HepG2 (cell line): ENCODE measurements at regions not wholly inside any gene's neighbourhood (a gene's known extent, or its start where the extent isn't known, plus 50 kb on each side); places are given as distances from the start of the nearest gene placed in this dataset.

ENCODE experiments used
- ATAC-seq: fragments of 200-7000 bp; cut with Tn5 transposase; 3 replicates; pipeline ENCODE4 v1.9.1; 2020; ENCODE audit warnings: mild to moderate bottlenecking, moderate library complexity
- BruUV-seq: library from RNA; stranded (reverse); fragments of 400-500 nt; replicated peaks from 2 replicates; lab custom pipeline; 2021; lab: Mats Ljungman, UMichigan
- CTCF ChIA-PET: fragments of 300-600 bp; formaldehyde crosslinking; extraction: SDS; loops from one replicate; lab custom pipeline; 2021; ENCODE audit warnings: low total read pairs, inconsistent platforms, low intra/inter-chr PET ratio; lab: Yijun Ruan, JAX
- POLR2A ChIA-PET: fragments of 350-600 bp; sonication (Branson Sonifier 250); formaldehyde crosslinking; loops from one replicate; lab custom pipeline; 2020; ENCODE audit warnings: antibody characterized with exemption, inconsistent platforms; lab: Yijun Ruan, JAX
- DNase-seq: peaks from one replicate; pipeline ENCODE4 v3.0.0-alpha.2; 2015; ENCODE audit warnings: low spot score
- FAIRE-seq: peaks from 3 replicates; lab custom pipeline; 2011; peaks lifted over from hg19 to GRCh38; lab: Jason Lieb, UNC
- H2AFZ ChIP-seq: one replicate; pipeline ENCODE4 v1.6.1; 2011; ENCODE audit warnings: low read length, inconsistent platforms
- H3K27ac ChIP-seq: fragments of 300-600 bp; 3 replicates; pipeline ENCODE4 v1.8.0; 2011; ENCODE audit warnings: mixed run types, mild to moderate bottlenecking, mixed read lengths, low read length, inconsistent platforms; ENCODE audit not compliant: insufficient read depth; ENCODE audit errors: extremely low read length
- H3K27me3 ChIP-seq, 2 experiments: fragments of 200-600 bp in 1 of 2; 2 replicates in 1 of 2; 3 replicates in 1 of 2; pipeline versions ENCODE4 v1.6.0 to v1.8.0; 2011; ENCODE audit warnings: low read length in 2 of 2, mild to moderate bottlenecking in 2 of 2, moderate library complexity in 2 of 2, inconsistent platforms in 1 of 2; ENCODE audit not compliant: insufficient read depth in 2 of 2, control insufficient read depth in 1 of 2
- H3K36me3 ChIP-seq, 2 experiments: fragments of 200-600 bp in 1 of 2; replicated peaks in 1 of 2; 2 replicates in 1 of 2; 3 replicates in 1 of 2; pipeline versions ENCODE4 v1.5.1 to v1.8.0; 2011; ENCODE audit warnings: low read length in 2 of 2, inconsistent platforms in 1 of 2; ENCODE audit not compliant: insufficient read depth in 2 of 2, control insufficient read depth in 1 of 2
- H3K4me1 ChIP-seq: 2 replicates; pipeline ENCODE4 v1.5.1; 2012; ENCODE audit warnings: low read length, inconsistent platforms; ENCODE audit not compliant: insufficient read depth
- H3K4me2 ChIP-seq: 2 replicates; pipeline ENCODE4 v1.6.0; 2011; ENCODE audit warnings: low read depth, low read length, inconsistent platforms
- H3K4me3 ChIP-seq, 3 experiments: fragments of 200-600 bp in 1 of 3; sonication (generic), shearing (Covaris generic) in 1 of 3; replicated peaks in 1 of 3; 2 replicates each; pipeline ENCODE4 v1.5.1; 2011 to 2016; ENCODE audit warnings: low read length in 3 of 3, inconsistent platforms in 2 of 3, low read depth in 2 of 3, mild to moderate bottlenecking in 2 of 3, control low read depth in 1 of 3, mixed read lengths in 1 of 3; ENCODE audit not compliant: insufficient read depth in 1 of 3
- H3K79me2 ChIP-seq: one replicate; pipeline ENCODE4 v1.6.1; 2011; ENCODE audit warnings: low read length, inconsistent platforms; ENCODE audit not compliant: insufficient read depth
- H3K9ac ChIP-seq: 2 replicates; pipeline ENCODE4 v1.6.0; 2011; ENCODE audit warnings: mild to moderate bottlenecking, low read depth, low read length, inconsistent platforms; ENCODE audit not compliant: insufficient read depth
- H3K9me3 ChIP-seq: 2 replicates; pipeline ENCODE4 v1.5.1; 2012; ENCODE audit warnings: mild to moderate bottlenecking, low read length
- H4K20me1 ChIP-seq: 2 replicates; pipeline ENCODE4 v1.6.0; 2011; ENCODE audit warnings: inconsistent platforms, mild to moderate bottlenecking, low read length, moderate library complexity; ENCODE audit not compliant: insufficient read depth
- AGO2 ChIP-seq: fragments of 200-400 bp; formaldehyde crosslinking; optimal IDR thresholded peaks from 2 replicates; pipeline ENCODE3; 2017; ENCODE audit warnings: mild to moderate bottlenecking, low read depth, low read length, moderate library complexity
- ARID2 ChIP-seq: sonication (generic); formaldehyde crosslinking; IDR thresholded peaks from 2 replicates; pipeline ENCODE4 v1.8.1; 2022; ENCODE audit warnings: mild to moderate bottlenecking, missing genetic modification reagents, borderline replicate concordance
- RAD51 ChIP-seq: fragments of 450-650 bp; IDR thresholded peaks from 2 replicates; pipeline ENCODE4 v1.6.1; 2016; ENCODE audit warnings: borderline replicate concordance
- RFXANK ChIP-seq: IDR thresholded peaks from 2 replicates; pipeline ENCODE4 v1.6.1; 2016
- YY1 ChIP-seq: IDR thresholded peaks from 2 replicates; pipeline ENCODE4 v1.6.1; 2011; ENCODE audit warnings: low read length, low read depth, moderate library complexity, mild to moderate bottlenecking; ENCODE audit not compliant: insufficient read depth, insufficient replicate concordance
- ZNF282 ChIP-seq: fragments of 450-650 bp; IDR thresholded peaks from 2 replicates; pipeline ENCODE4 v1.6.1; 2018; ENCODE audit not compliant: partially characterized antibody
- ZNF484 ChIP-seq: sonication (generic); formaldehyde crosslinking; IDR thresholded peaks from 2 replicates; pipeline ENCODE4 v1.5.1; 2020; ENCODE audit warnings: mild to moderate bottlenecking, low read depth, missing genetic modification reagents, borderline replicate concordance
- ZNF543 ChIP-seq: sonication (generic); formaldehyde crosslinking; IDR thresholded peaks from 2 replicates; pipeline ENCODE4 v1.4.0; 2020; ENCODE audit warnings: mild to moderate bottlenecking, missing genetic modification reagents
- ZNF589 ChIP-seq: sonication (generic); formaldehyde crosslinking; conservative IDR thresholded peaks from 2 replicates; pipeline ENCODE4 v1.8.0; 2022; ENCODE audit warnings: mild to moderate bottlenecking, moderate library complexity, missing genetic modification reagents
- WGBS: methylation state at CpG from one replicate; pipeline ENCODE4 v1.1.6; 2017; ENCODE audit warnings: low lambda C conversion rate; 5-methylcytosine and 5-hydroxymethylcytosine counted together
- in situ Hi-C: cut with HindIII; loops from 2 replicates; pipeline ENCODE4 v1.10.0; 2017; ENCODE audit warnings: low pct_unique_long_range_greater_than_20kb; ENCODE audit not compliant: extremely low pct_ligation_motif_present
- intact Hi-C: fragments of 100-400 bp; cut with micrococcal nuclease; formaldehyde crosslinking; loops from one replicate; pipeline ENCODE4 v1.10.0; 2022; ENCODE audit not compliant: unreplicated experiment
- TF ChIP-seq, protein P1 (sequence below): sonication (generic); formaldehyde crosslinking; IDR thresholded peaks from 2 replicates; pipeline ENCODE4 v1.4.0; 2020; ENCODE audit warnings: mild to moderate bottlenecking, low read depth, missing genetic modification reagents
- TF ChIP-seq, protein P2 (sequence below): sonication (generic); formaldehyde crosslinking; IDR thresholded peaks from 2 replicates; pipeline ENCODE4 v1.4.0; 2020; ENCODE audit warnings: missing genetic modification reagents, borderline replicate concordance

DNA sequence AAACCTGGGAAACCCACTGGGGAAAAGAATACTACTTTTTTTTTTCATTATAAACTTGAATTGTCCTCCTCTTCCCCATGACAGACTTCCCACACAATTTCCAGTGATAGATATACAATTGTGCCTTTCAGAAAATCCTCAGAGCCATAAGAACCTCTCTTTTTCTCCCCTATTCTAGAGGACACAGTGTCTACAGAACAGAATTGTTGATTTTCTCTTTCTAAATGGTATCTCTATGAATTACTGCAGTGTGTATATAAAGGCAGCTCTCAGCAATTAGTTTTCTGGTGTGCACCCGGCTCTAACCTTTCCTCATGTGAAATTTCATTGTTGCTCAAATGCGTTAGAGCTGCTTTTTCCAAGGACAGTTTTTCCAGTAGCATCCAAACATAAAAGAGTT, 430.1 kb downstream of the TUSC7 start:
- no TSS peak for BruUV-seq
- in situ Hi-C loops (no loop called here), intact Hi-C loops (no loop called here)
- TF ChIP-seq ZNF543 (CRISPR knock-in tag) = no peak
- no peak for TF ChIP-seq YY1
- no peak for TF ChIP-seq RAD51
- no peak for TF ChIP-seq ZNF282
- TF ChIP-seq, protein P1, sequence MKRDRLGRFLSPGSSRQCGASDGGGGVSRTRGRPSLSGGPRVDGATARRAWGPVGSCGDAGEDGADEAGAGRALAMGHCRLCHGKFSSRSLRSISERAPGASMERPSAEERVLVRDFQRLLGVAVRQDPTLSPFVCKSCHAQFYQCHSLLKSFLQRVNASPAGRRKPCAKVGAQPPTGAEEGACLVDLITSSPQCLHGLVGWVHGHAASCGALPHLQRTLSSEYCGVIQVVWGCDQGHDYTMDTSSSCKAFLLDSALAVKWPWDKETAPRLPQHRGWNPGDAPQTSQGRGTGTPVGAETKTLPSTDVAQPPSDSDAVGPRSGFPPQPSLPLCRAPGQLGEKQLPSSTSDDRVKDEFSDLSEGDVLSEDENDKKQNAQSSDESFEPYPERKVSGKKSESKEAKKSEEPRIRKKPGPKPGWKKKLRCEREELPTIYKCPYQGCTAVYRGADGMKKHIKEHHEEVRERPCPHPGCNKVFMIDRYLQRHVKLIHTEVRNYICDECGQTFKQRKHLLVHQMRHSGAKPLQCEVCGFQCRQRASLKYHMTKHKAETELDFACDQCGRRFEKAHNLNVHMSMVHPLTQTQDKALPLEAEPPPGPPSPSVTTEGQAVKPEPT = no peak
- no peak for TF ChIP-seq RFXANK
- TF ChIP-seq ZNF484 (CRISPR knock-in tag) = no peak
- TF ChIP-seq, protein P2, sequence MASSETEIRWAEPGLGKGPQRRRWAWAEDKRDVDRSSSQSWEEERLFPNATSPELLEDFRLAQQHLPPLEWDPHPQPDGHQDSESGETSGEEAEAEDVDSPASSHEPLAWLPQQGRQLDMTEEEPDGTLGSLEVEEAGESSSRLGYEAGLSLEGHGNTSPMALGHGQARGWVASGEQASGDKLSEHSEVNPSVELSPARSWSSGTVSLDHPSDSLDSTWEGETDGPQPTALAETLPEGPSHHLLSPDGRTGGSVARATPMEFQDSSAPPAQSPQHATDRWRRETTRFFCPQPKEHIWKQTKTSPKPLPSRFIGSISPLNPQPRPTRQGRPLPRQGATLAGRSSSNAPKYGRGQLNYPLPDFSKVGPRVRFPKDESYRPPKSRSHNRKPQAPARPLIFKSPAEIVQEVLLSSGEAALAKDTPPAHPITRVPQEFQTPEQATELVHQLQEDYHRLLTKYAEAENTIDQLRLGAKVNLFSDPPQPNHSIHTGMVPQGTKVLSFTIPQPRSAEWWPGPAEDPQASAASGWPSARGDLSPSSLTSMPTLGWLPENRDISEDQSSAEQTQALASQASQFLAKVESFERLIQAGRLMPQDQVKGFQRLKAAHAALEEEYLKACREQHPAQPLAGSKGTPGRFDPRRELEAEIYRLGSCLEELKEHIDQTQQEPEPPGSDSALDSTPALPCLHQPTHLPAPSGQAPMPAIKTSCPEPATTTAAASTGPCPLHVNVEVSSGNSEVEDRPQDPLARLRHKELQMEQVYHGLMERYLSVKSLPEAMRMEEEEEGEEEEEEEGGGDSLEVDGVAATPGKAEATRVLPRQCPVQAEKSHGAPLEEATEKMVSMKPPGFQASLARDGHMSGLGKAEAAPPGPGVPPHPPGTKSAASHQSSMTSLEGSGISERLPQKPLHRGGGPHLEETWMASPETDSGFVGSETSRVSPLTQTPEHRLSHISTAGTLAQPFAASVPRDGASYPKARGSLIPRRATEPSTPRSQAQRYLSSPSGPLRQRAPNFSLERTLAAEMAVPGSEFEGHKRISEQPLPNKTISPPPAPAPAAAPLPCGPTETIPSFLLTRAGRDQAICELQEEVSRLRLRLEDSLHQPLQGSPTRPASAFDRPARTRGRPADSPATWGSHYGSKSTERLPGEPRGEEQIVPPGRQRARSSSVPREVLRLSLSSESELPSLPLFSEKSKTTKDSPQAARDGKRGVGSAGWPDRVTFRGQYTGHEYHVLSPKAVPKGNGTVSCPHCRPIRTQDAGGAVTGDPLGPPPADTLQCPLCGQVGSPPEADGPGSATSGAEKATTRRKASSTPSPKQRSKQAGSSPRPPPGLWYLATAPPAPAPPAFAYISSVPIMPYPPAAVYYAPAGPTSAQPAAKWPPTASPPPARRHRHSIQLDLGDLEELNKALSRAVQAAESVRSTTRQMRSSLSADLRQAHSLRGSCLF (CRISPR knock-in tag) = no peak
- no peak for TF ChIP-seq ARID2 (CRISPR knock-in tag)
- no peak for TF ChIP-seq AGO2
- TF ChIP-seq ZNF589 = no peak
- no peaks in the 10 kb centered on the region for H3K4me1 ChIP-seq
- H3K4me2 ChIP-seq = no peak overlapping the region
- H3K36me3 ChIP-seq = no peaks in the 10 kb centered on the region
- no peak overlapping the region for H3K9ac ChIP-seq
- H3K27ac ChIP-seq = no peak overlapping the region
- FAIRE-seq (no peak), ATAC-seq (no peak), DNase-seq (no peak)
- H3K4me3 ChIP-seq = no peak overlapping the region
- no peaks in the 10 kb centered on the region for H4K20me1 ChIP-seq
- no peaks in the 10 kb centered on the region for H3K27me3 ChIP-seq
- WGBS = 0% methylated on average over 2 of the region's 2 CpGs
- no peak overlapping the region for H2AFZ ChIP-seq
- CTCF ChIA-PET = no interaction called here
- no peaks in the 10 kb centered on the region for H3K9me3 ChIP-seq
- POLR2A ChIA-PET = no interaction called here
- no peaks in the 10 kb centered on the region for H3K79me2 ChIP-seq
